Bronchial epithelial cell (primary cell): ENCODE measurements at regions not wholly inside any gene's neighbourhood (a gene's known extent, or its start where the extent isn't known, plus 50 kb on each side); places are given as distances from the start of the nearest gene placed in this dataset.

Experiments
- DNase-seq: peaks from one replicate; pipeline ENCODE4 v3.0.0-alpha.2; 2010; ENCODE audit warnings: low read depth
- FAIRE-seq: peaks from 2 replicates; lab custom pipeline; 2011; peaks lifted over from hg19 to GRCh38; lab: Jason Lieb, UNC
- H3K27me3 ChIP-seq: 2 replicates; pipeline ENCODE4 v1.5.1; 2011; ENCODE audit warnings: low read length; ENCODE audit not compliant: control insufficient read depth, insufficient read depth
- H3K36me3 ChIP-seq: 2 replicates; pipeline ENCODE4 v1.5.1; 2011; ENCODE audit warnings: low read length; ENCODE audit not compliant: control insufficient read depth, insufficient read depth
- H3K4me3 ChIP-seq: 2 replicates; pipeline ENCODE4 v1.5.1; 2011; ENCODE audit warnings: mild to moderate bottlenecking, low read depth, low read length, control low read depth
- CTCF ChIP-seq: IDR thresholded peaks from 2 replicates; pipeline ENCODE4 v1.5.1; 2011; ENCODE audit warnings: mild to moderate bottlenecking, moderate library complexity, low read length, control low read depth, inconsistent platforms; ENCODE audit not compliant: insufficient read depth, severe bottlenecking

- no peaks in the 10 kb centered on the region for H3K27me3 ChIP-seq
- no peak for DNase-seq
- no peak for TF ChIP-seq CTCF
- FAIRE-seq, result no peak
- no peaks in the 10 kb centered on the region for H3K36me3 ChIP-seq
- H3K4me3 ChIP-seq, result no peak overlapping the region
Observed at GRCh38 chr5:20098694-20099093, 110.7 kb upstream of the CDH18 start.

GRCh38 chr5:20088361-20088760 lies 100.4 kb upstream of the CDH18 start:
- DNase-seq, result no peak
- no peaks in the 10 kb centered on the region for H3K36me3 ChIP-seq
- no peaks in the 10 kb centered on the region for H3K27me3 ChIP-seq
- TF ChIP-seq CTCF, result no peak
- no peak for FAIRE-seq
- H3K4me3 ChIP-seq, result no peak overlapping the region

- DNase-seq (no peak), FAIRE-seq (no peak)
- no peaks in the 10 kb centered on the region for H3K36me3 ChIP-seq
- TF ChIP-seq CTCF, result no peak
- no peaks in the 10 kb centered on the region for H3K27me3 ChIP-seq
- H3K4me3 ChIP-seq, result no peak overlapping the region
Observed at GRCh38 chr5:20087299-20087698, 99.3 kb upstream of the CDH18 start.

- FAIRE-seq (no peak), DNase-seq (no peak)
- Histone ChIP-seq H3K36me3 (no peaks in the 10 kb centered on the region), H3K27me3 (no peaks in the 10 kb centered on the region), H3K4me3 (no peak overlapping the region)
- TF ChIP-seq CTCF, result no peak
Observed at GRCh38 chr5:20077186-20077585, 89.2 kb upstream of the CDH18 start.

- FAIRE-seq, result no peak
- TF ChIP-seq CTCF, result no peak
- Histone ChIP-seq H3K4me3 (no peak overlapping the region), H3K27me3 (no peaks in the 10 kb centered on the region), H3K36me3 (no peaks in the 10 kb centered on the region)
- no peak for DNase-seq
Observed at GRCh38 chr5:20056933-20057332, 68.9 kb upstream of the CDH18 start.

- Histone ChIP-seq H3K27me3 (no peaks in the 10 kb centered on the region), H3K4me3 (no peak overlapping the region), H3K36me3 (no peaks in the 10 kb centered on the region)
- no peak for TF ChIP-seq CTCF
- FAIRE-seq, result no peak
- DNase-seq, result no peak
Observed at GRCh38 chr5:20055301-20055700, 67.3 kb upstream of the CDH18 start.
